ENCODE measurements at regions not wholly inside any gene's neighbourhood (a gene's known extent, or its start where the extent isn't known, plus 50 kb on each side); places are given as distances from the start of the nearest gene placed in this dataset.

- Histone ChIP-seq H3K27me3 (replicated peaks; ENCODE audit: control insufficient read depth, insufficient read depth, low read length) (no peaks in the 10 kb centered on the region), H3K4me3 (ENCODE audit: low read depth, low read length) (no peak overlapping the region), H3K36me3 (ENCODE audit: control insufficient read depth, insufficient read depth, low read length) (no peaks in the 10 kb centered on the region), H3K9me3 (peaks cover 13% of the 10 kb centered on the region), H3K4me1 (no peaks in the 10 kb centered on the region)
- TF ChIP-seq, protein P1, sequence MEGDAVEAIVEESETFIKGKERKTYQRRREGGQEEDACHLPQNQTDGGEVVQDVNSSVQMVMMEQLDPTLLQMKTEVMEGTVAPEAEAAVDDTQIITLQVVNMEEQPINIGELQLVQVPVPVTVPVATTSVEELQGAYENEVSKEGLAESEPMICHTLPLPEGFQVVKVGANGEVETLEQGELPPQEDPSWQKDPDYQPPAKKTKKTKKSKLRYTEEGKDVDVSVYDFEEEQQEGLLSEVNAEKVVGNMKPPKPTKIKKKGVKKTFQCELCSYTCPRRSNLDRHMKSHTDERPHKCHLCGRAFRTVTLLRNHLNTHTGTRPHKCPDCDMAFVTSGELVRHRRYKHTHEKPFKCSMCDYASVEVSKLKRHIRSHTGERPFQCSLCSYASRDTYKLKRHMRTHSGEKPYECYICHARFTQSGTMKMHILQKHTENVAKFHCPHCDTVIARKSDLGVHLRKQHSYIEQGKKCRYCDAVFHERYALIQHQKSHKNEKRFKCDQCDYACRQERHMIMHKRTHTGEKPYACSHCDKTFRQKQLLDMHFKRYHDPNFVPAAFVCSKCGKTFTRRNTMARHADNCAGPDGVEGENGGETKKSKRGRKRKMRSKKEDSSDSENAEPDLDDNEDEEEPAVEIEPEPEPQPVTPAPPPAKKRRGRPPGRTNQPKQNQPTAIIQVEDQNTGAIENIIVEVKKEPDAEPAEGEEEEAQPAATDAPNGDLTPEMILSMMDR (IDR thresholded peaks at IDR 0.05; ENCODE audit: insufficient read depth in 1 of 2, low read depth in 1 of 2, low read length in 1 of 2, severe bottlenecking in 1 of 2, unreplicated experiment in 1 of 2): no peak
- POLR2A ChIA-PET: no interaction called here
- Mint-ChIP-seq H3K36me3 (ENCODE audit: insufficient read depth, unreplicated experiment) (no peaks in the 10 kb centered on the region), H3K4me1 (ENCODE audit: low read depth, unreplicated experiment) (no peaks in the 10 kb centered on the region), H3K4me3 (ENCODE audit: unreplicated experiment) (no peak overlapping the region), H3K27me3 (ENCODE audit: insufficient read depth, unreplicated experiment) (no peaks in the 10 kb centered on the region), H3K27ac (ENCODE audit: unreplicated experiment) (no peak overlapping the region), H3K9me3 (ENCODE audit: unreplicated experiment) (peaks cover 16% of the 10 kb centered on the region)
- CTCF ChIA-PET: no interaction called here
- BruUV-seq (replicated peaks): no TSS peak
- intact Hi-C loops (cut with micrococcal nuclease; ENCODE audit: unreplicated experiment): no loop called here
- no peak for DNase-seq
Measured at GRCh38 chr7:157080111-157080730, 58.5 kb upstream of the UBE3C start.

GRCh38 chr7:157086508-157087187 is 52.1 kb upstream of the UBE3C start:
- Mint-ChIP-seq H3K4me3 (ENCODE audit: unreplicated experiment) (no peak overlapping the region), H3K27ac (ENCODE audit: unreplicated experiment) (no peak overlapping the region), H3K4me1 (ENCODE audit: low read depth, unreplicated experiment) (no peaks in the 10 kb centered on the region), H3K36me3 (ENCODE audit: insufficient read depth, unreplicated experiment) (no peaks in the 10 kb centered on the region), H3K9me3 (ENCODE audit: unreplicated experiment) (peaks cover 27% of the 10 kb centered on the region), H3K27me3 (ENCODE audit: insufficient read depth, unreplicated experiment) (peaks cover 3% of the 10 kb centered on the region)
- ChIA-PET POLR2A (no interaction called here), CTCF (no interaction called here)
- TF ChIP-seq, protein P1 (IDR thresholded peaks at IDR 0.05; ENCODE audit: insufficient read depth in 1 of 2, low read depth in 1 of 2, low read length in 1 of 2, severe bottlenecking in 1 of 2, unreplicated experiment in 1 of 2): no peak
- Histone ChIP-seq H3K36me3 (ENCODE audit: control insufficient read depth, insufficient read depth, low read length) (no peaks in the 10 kb centered on the region), H3K9me3 (peaks cover 13% of the 10 kb centered on the region), H3K4me1 (no peaks in the 10 kb centered on the region), H3K4me3 (ENCODE audit: low read depth, low read length) (no peak overlapping the region), H3K27me3 (replicated peaks; ENCODE audit: control insufficient read depth, insufficient read depth, low read length) (no peaks in the 10 kb centered on the region)
- no peak for DNase-seq
- BruUV-seq (replicated peaks): no TSS peak
- intact Hi-C loops (cut with micrococcal nuclease; ENCODE audit: unreplicated experiment): no loop called here

- BruUV-seq (replicated peaks): no TSS peak
- Histone ChIP-seq H3K9me3 (peaks cover 13% of the 10 kb centered on the region), H3K27me3 (replicated peaks; ENCODE audit: control insufficient read depth, insufficient read depth, low read length) (no peaks in the 10 kb centered on the region), H3K4me1 (no peaks in the 10 kb centered on the region), H3K4me3 (ENCODE audit: low read depth, low read length) (no peak overlapping the region), H3K36me3 (ENCODE audit: control insufficient read depth, insufficient read depth, low read length) (no peaks in the 10 kb centered on the region)
- TF ChIP-seq, protein P1 (IDR thresholded peaks at IDR 0.05; ENCODE audit: insufficient read depth in 1 of 2, low read depth in 1 of 2, low read length in 1 of 2, severe bottlenecking in 1 of 2, unreplicated experiment in 1 of 2): no peak
- H3K36me3 Mint-ChIP-seq (ENCODE audit: insufficient read depth, unreplicated experiment): no peaks in the 10 kb centered on the region
- H3K9me3 Mint-ChIP-seq (ENCODE audit: unreplicated experiment): peaks cover 25% of the 10 kb centered on the region
- peaks cover 3% of the 10 kb centered on the region for H3K27me3 Mint-ChIP-seq (ENCODE audit: insufficient read depth, unreplicated experiment)
- no peak for DNase-seq
- intact Hi-C loops (cut with micrococcal nuclease; ENCODE audit: unreplicated experiment): no loop called here
- no peak overlapping the region for H3K27ac Mint-ChIP-seq (ENCODE audit: unreplicated experiment)
- H3K4me1 Mint-ChIP-seq (ENCODE audit: low read depth, unreplicated experiment): no peaks in the 10 kb centered on the region
- no peak overlapping the region for H3K4me3 Mint-ChIP-seq (ENCODE audit: unreplicated experiment)
- POLR2A ChIA-PET: no interaction called here
- CTCF ChIA-PET: no interaction called here
Measured at GRCh38 chr7:157087646-157088045, 51.1 kb upstream of the UBE3C start.
